ENCODE measurements at regions not wholly inside any gene's neighbourhood (a gene's known extent, or its start where the extent isn't known, plus 50 kb on each side); places are given as distances from the start of the nearest gene placed in this dataset.
"Not testable (repeated sequence)": the region's sequence is repeated elsewhere in the genome, so short reads cannot be mapped to it uniquely, and the experiment has no call there.

- Mint-ChIP-seq H3K36me3 (no peaks in the 10 kb centered on the region), H3K27ac (no peak overlapping the region), H3K9me3 (peaks cover 14 to 21% of the 10 kb centered on the region in 2 donors)
- no peak for ATAC-seq
- DNase-seq (ENCODE audit: low spot score in 2 of 2) = no peak
Observed at GRCh38 chr3:176167272-176167671, 1030.0 kb downstream of the TBL1XR1 start.

GRCh38 chr3:176160997-176161396 is 1036.3 kb downstream of the TBL1XR1 start:
- H3K9me3 Mint-ChIP-seq = peaks cover 27 to 30% of the 10 kb centered on the region in 2 donors
- ATAC-seq (no peak), DNase-seq (ENCODE audit: low spot score in 2 of 2) (no peak)
- no peak overlapping the region for H3K27ac Mint-ChIP-seq
- peaks cover 0 to 13% of the 10 kb centered on the region in 2 donors for H3K36me3 Mint-ChIP-seq

GRCh38 chr3:176159796-176160195 is 1037.5 kb downstream of the TBL1XR1 start:
- DNase-seq (ENCODE audit: low spot score in 2 of 2) = no peak
- no peak for ATAC-seq
- peaks cover 0 to 13% of the 10 kb centered on the region in 2 donors for H3K36me3 Mint-ChIP-seq
- H3K27ac Mint-ChIP-seq = no peak overlapping the region
- peaks cover 27 to 30% of the 10 kb centered on the region in 2 donors for H3K9me3 Mint-ChIP-seq

GRCh38 chr3:176155012-176155411 is 1042.3 kb downstream of the TBL1XR1 start:
- Mint-ChIP-seq H3K9me3 (peaks cover 10 to 18% of the 10 kb centered on the region in 2 donors), H3K27ac (no peak overlapping the region), H3K36me3 (peaks cover 0 to 11% of the 10 kb centered on the region in 2 donors)
- DNase-seq (ENCODE audit: low spot score in 2 of 2) = no peak
- ATAC-seq = no peak

GRCh38 chr3:176149567-176149966 is 1047.7 kb downstream of the TBL1XR1 start:
- Mint-ChIP-seq H3K27ac (no peak overlapping the region), H3K9me3 (peaks cover 4 to 9% of the 10 kb centered on the region in 2 donors), H3K36me3 (no peaks in the 10 kb centered on the region)
- ATAC-seq (no peak), DNase-seq (ENCODE audit: low spot score in 2 of 2) (no peak)

- Mint-ChIP-seq H3K36me3 (no peaks in the 10 kb centered on the region), H3K27ac (no peak overlapping the region), H3K9me3 (peaks cover 4 to 9% of the 10 kb centered on the region in 2 donors)
- ATAC-seq (no peak), DNase-seq (ENCODE audit: low spot score in 2 of 2) (no peak)
Observed at GRCh38 chr3:176147251-176147650, 1050.0 kb downstream of the TBL1XR1 start.

GRCh38 chr3:176141837-176142236 is 1055.4 kb downstream of the TBL1XR1 start:
- H3K36me3 Mint-ChIP-seq = peaks cover 0 to 6% of the 10 kb centered on the region in 2 donors
- ATAC-seq = no peak
- H3K9me3 Mint-ChIP-seq = peaks cover 6 to 20% of the 10 kb centered on the region in 2 donors

GRCh38 chr3:176120507-176120906 is 1076.8 kb downstream of the TBL1XR1 start:
- DNase-seq (ENCODE audit: low spot score in 2 of 2) (no peak), ATAC-seq (no peak)
- Mint-ChIP-seq H3K36me3 (no peaks in the 10 kb centered on the region), H3K27ac (no peak overlapping the region), H3K9me3 (peaks cover 12 to 18% of the 10 kb centered on the region in 2 donors)

More at GRCh38 chr3:176141837-176142236, 1055.4 kb downstream of the TBL1XR1 start:
- H3K27ac Mint-ChIP-seq = no peak overlapping the region
- DNase-seq (ENCODE audit: low spot score in 2 of 2) = no peak

GRCh38 chr3:176119826-176120225 is 1077.5 kb downstream of the TBL1XR1 start:
- Mint-ChIP-seq H3K27ac (no peak overlapping the region), H3K36me3 (no peaks in the 10 kb centered on the region), H3K9me3 (peaks cover 14 to 20% of the 10 kb centered on the region in 2 donors)
- ATAC-seq = no peak
- no peak for DNase-seq (ENCODE audit: low spot score in 2 of 2)

- ATAC-seq (no peak), DNase-seq (ENCODE audit: low spot score in 2 of 2) (no peak)
- Mint-ChIP-seq H3K36me3 (no peaks in the 10 kb centered on the region), H3K9me3 (peaks cover 9 to 17% of the 10 kb centered on the region in 2 donors), H3K27ac (no peak overlapping the region)
Observed at GRCh38 chr3:176106380-176106779, 1090.9 kb downstream of the TBL1XR1 start.

- H3K27ac Mint-ChIP-seq = no peak overlapping the region
- H3K9me3 Mint-ChIP-seq = peaks cover 20 to 22% of the 10 kb centered on the region in 2 donors
- DNase-seq (ENCODE audit: low spot score in 2 of 2) (no peak), ATAC-seq (no peak)
- H3K36me3 Mint-ChIP-seq = no peaks in the 10 kb centered on the region
Observed at GRCh38 chr3:176097027-176097426, 1100.3 kb downstream of the TBL1XR1 start.

- H3K27ac Mint-ChIP-seq; H3K36me3 Mint-ChIP-seq; ATAC-seq; DNase-seq (ENCODE audit: low spot score in 2 of 2): not testable (repeated sequence)
- peaks cover 9 to 19% of the 10 kb centered on the region in 2 donors for H3K9me3 Mint-ChIP-seq
Observed at GRCh38 chr3:176093892-176094291, 1103.4 kb downstream of the TBL1XR1 start.

GRCh38 chr3:176090727-176091126 is 1106.6 kb downstream of the TBL1XR1 start:
- no peak for ATAC-seq

GRCh38 chr3:176088962-176089383 is 1108.3 kb downstream of the TBL1XR1 start:
- no peak overlapping the region for H3K27ac Mint-ChIP-seq
- peaks cover 7 to 13% of the 10 kb centered on the region in 2 donors for H3K9me3 Mint-ChIP-seq
- peaks cover 0 to 5% of the 10 kb centered on the region in 2 donors for H3K36me3 Mint-ChIP-seq

More at GRCh38 chr3:176090727-176091126, 1106.6 kb downstream of the TBL1XR1 start:
- H3K27ac Mint-ChIP-seq = no peak overlapping the region
- peaks cover 0 to 5% of the 10 kb centered on the region in 2 donors for H3K36me3 Mint-ChIP-seq
- peaks cover 7 to 13% of the 10 kb centered on the region in 2 donors for H3K9me3 Mint-ChIP-seq
- DNase-seq (ENCODE audit: low spot score in 2 of 2) = no peak

GRCh38 chr3:176087066-176087697 is 1110.1 kb downstream of the TBL1XR1 start:
- Mint-ChIP-seq H3K9me3 (peaks cover 7% of the 10 kb centered on the region in 2 donors), H3K27ac (no peak overlapping the region), H3K36me3 (peaks cover 0 to 5% of the 10 kb centered on the region in 2 donors)
- ATAC-seq (no peak), DNase-seq (ENCODE audit: low spot score in 2 of 2) (no peak)

More at GRCh38 chr3:176088962-176089383, 1108.3 kb downstream of the TBL1XR1 start:
- DNase-seq (ENCODE audit: low spot score in 2 of 2) (no peak), ATAC-seq (no peak)

GRCh38 chr3:176079785-176080184 is 1117.5 kb downstream of the TBL1XR1 start:
- ATAC-seq (no peak), DNase-seq (ENCODE audit: low spot score in 2 of 2) (no peak)
- peaks cover 9 to 16% of the 10 kb centered on the region in 2 donors for H3K9me3 Mint-ChIP-seq

GRCh38 chr3:176078906-176079305 is 1118.4 kb downstream of the TBL1XR1 start:
- DNase-seq (ENCODE audit: low spot score in 2 of 2) = no peak
- no peaks in the 10 kb centered on the region for H3K36me3 Mint-ChIP-seq
- peaks cover 11 to 16% of the 10 kb centered on the region in 2 donors for H3K9me3 Mint-ChIP-seq
- no peak overlapping the region for H3K27ac Mint-ChIP-seq
- no peak for ATAC-seq

More at GRCh38 chr3:176079785-176080184, 1117.5 kb downstream of the TBL1XR1 start:
- H3K36me3 Mint-ChIP-seq = no peaks in the 10 kb centered on the region
- no peak overlapping the region for H3K27ac Mint-ChIP-seq

- H3K36me3 Mint-ChIP-seq = no peaks in the 10 kb centered on the region
Observed at GRCh38 chr3:176075491-176075890, 1121.8 kb downstream of the TBL1XR1 start.

More at GRCh38 chr3:176075491-176075890, 1121.8 kb downstream of the TBL1XR1 start:
- no peak for ATAC-seq
- no peak for DNase-seq (ENCODE audit: low spot score in 2 of 2)
- Mint-ChIP-seq H3K27ac (no peak overlapping the region), H3K9me3 (peaks cover 14 to 15% of the 10 kb centered on the region in 2 donors)

All from activated naive CD4-positive, alpha-beta T cell treated with anti-CD3 and anti-CD28 coated beads, Interleukin-2, amount 50 U/mL, for 72 hours (primary cell).